ENCODE measurements at regions not wholly inside any gene's neighbourhood (a gene's known extent, or its start where the extent isn't known, plus 50 kb on each side); places are given as distances from the start of the nearest gene placed in this dataset.

GRCh38 chr11:50170115-50170514 lies 137.4 kb downstream of the OR4C45 start:
- no peak for TF ChIP-seq EZH2 (IDR thresholded peaks at IDR 0.05; ENCODE audit: insufficient read depth, poor library complexity, severe bottlenecking)
- TF ChIP-seq EZH2phosphoT487 (IDR thresholded peaks at IDR 0.05; ENCODE audit: insufficient read depth, low read depth) = no peak

Data from GM23248 (cell line).